ENCODE measurements at regions not wholly inside any gene's neighbourhood (a gene's known extent, or its start where the extent isn't known, plus 50 kb on each side); places are given as distances from the start of the nearest gene placed in this dataset.

- no peak overlapping the region for H3K4me3 ChIP-seq (ENCODE audit: low read depth, low read length)
These were observed 613.1 kb downstream of the USP25 start for GRCh38 chr21:16342932-16343331.

- no peak overlapping the region for H3K4me3 ChIP-seq (ENCODE audit: low read depth, low read length)
These were observed 614.0 kb downstream of the USP25 start for GRCh38 chr21:16343776-16344175.

- H3K4me3 ChIP-seq (ENCODE audit: low read depth, low read length), result no peak overlapping the region
These were observed 616.0 kb downstream of the USP25 start for GRCh38 chr21:16345757-16346156.

- H3K4me3 ChIP-seq (ENCODE audit: low read depth, low read length), result no peak overlapping the region
These were observed 617.4 kb downstream of the USP25 start for GRCh38 chr21:16347223-16347622.

- no peak overlapping the region for H3K4me3 ChIP-seq (ENCODE audit: low read depth, low read length)
These were observed 624.0 kb downstream of the USP25 start for GRCh38 chr21:16353764-16354163.

GRCh38 chr21:16357994-16358393, 628.2 kb downstream of the USP25 start:
- H3K4me3 ChIP-seq (ENCODE audit: low read depth, low read length), result no peak overlapping the region

- no peak overlapping the region for H3K4me3 ChIP-seq (ENCODE audit: low read depth, low read length)
These were observed 629.0 kb downstream of the USP25 start for GRCh38 chr21:16358784-16359183.

- H3K4me3 ChIP-seq (ENCODE audit: low read depth, low read length), result no peak overlapping the region
These were observed 633.3 kb downstream of the USP25 start for GRCh38 chr21:16363100-16363499.

- H3K4me3 ChIP-seq (ENCODE audit: low read depth, low read length), result no peak overlapping the region
These were observed 633.7 kb downstream of the USP25 start for GRCh38 chr21:16363518-16363917.

GRCh38 chr21:16366207-16366606, 636.4 kb downstream of the USP25 start:
- H3K4me3 ChIP-seq (ENCODE audit: low read depth, low read length), result no peak overlapping the region

GRCh38 chr21:16367079-16367478, 637.3 kb downstream of the USP25 start:
- no peak overlapping the region for H3K4me3 ChIP-seq (ENCODE audit: low read depth, low read length)

GRCh38 chr21:16370186-16370585, 640.4 kb downstream of the USP25 start:
- no peak overlapping the region for H3K4me3 ChIP-seq (ENCODE audit: low read depth, low read length)

- no peak overlapping the region for H3K4me3 ChIP-seq (ENCODE audit: low read depth, low read length)
These were observed 642.8 kb downstream of the USP25 start for GRCh38 chr21:16372586-16372985.

GRCh38 chr21:16376673-16377072, 646.9 kb downstream of the USP25 start:
- no peak overlapping the region for H3K4me3 ChIP-seq (ENCODE audit: low read depth, low read length)

- no peak overlapping the region for H3K4me3 ChIP-seq (ENCODE audit: low read depth, low read length)
These were observed 647.4 kb downstream of the USP25 start for GRCh38 chr21:16377120-16377658.

- no peak overlapping the region for H3K4me3 ChIP-seq (ENCODE audit: low read depth, low read length)
These were observed 648.1 kb downstream of the USP25 start for GRCh38 chr21:16377857-16378256.

- no peak overlapping the region for H3K4me3 ChIP-seq (ENCODE audit: low read depth, low read length)
These were observed 648.7 kb downstream of the USP25 start for GRCh38 chr21:16378525-16378924.

- H3K4me3 ChIP-seq (ENCODE audit: low read depth, low read length), result no peak overlapping the region
These were observed 658.5 kb downstream of the USP25 start for GRCh38 chr21:16388291-16388690.

- no peak overlapping the region for H3K4me3 ChIP-seq (ENCODE audit: low read depth, low read length)
These were observed 659.3 kb downstream of the USP25 start for GRCh38 chr21:16388911-16389560.

GRCh38 chr21:16389643-16390042, 659.9 kb downstream of the USP25 start:
- H3K4me3 ChIP-seq (ENCODE audit: low read depth, low read length), result no peak overlapping the region

GRCh38 chr21:16395285-16395684, 665.5 kb downstream of the USP25 start:
- no peak overlapping the region for H3K4me3 ChIP-seq (ENCODE audit: low read depth, low read length)

- H3K4me3 ChIP-seq (ENCODE audit: low read depth, low read length), result no peak overlapping the region
These were observed 673.0 kb downstream of the USP25 start for GRCh38 chr21:16402752-16403151.

- H3K4me3 ChIP-seq (ENCODE audit: low read depth, low read length), result no peak overlapping the region
These were observed 675.0 kb downstream of the USP25 start for GRCh38 chr21:16404776-16405175.

All from iPS-11a (cell line).